Liver (tissue), 3 donors: ENCODE measurements at regions not wholly inside any gene's neighbourhood (a gene's known extent, or its start where the extent isn't known, plus 50 kb on each side); places are given as distances from the start of the nearest gene placed in this dataset.

ENCODE experiments used
- EGR1 ChIP-seq, 2 donors: IDR thresholded peaks; 2 replicates each; pipeline ENCODE4 v1.6.1; 2016 to 2018; ENCODE audit warnings: antibody characterized with exemption in 2 of 2, low read depth in 2 of 2
- FOXA2 ChIP-seq: IDR thresholded peaks from 2 replicates; pipeline ENCODE4 v1.6.1; 2016; ENCODE audit warnings: antibody characterized with exemption
- GABPA ChIP-seq, 2 donors: IDR thresholded peaks in 1 of 2; conservative IDR thresholded peaks in 1 of 2; 2 replicates each; pipeline ENCODE4 v1.6.1; 2016; ENCODE audit warnings: antibody characterized with exemption in 2 of 2, mild to moderate bottlenecking in 1 of 2, moderate library complexity in 1 of 2
- JUND ChIP-seq, 2 donors: IDR thresholded peaks; 2 replicates each; pipeline ENCODE4 v1.6.1; 2016; ENCODE audit warnings: antibody characterized with exemption in 2 of 2
- NR2F2 ChIP-seq: IDR thresholded peaks from 2 replicates; pipeline ENCODE4 v1.6.1; 2016; ENCODE audit warnings: antibody characterized with exemption
- RAD21 ChIP-seq, 2 donors: IDR thresholded peaks; 2 replicates each; pipeline ENCODE4 v1.6.1; 2016; ENCODE audit warnings: antibody characterized with exemption in 2 of 2, mild to moderate bottlenecking in 2 of 2
- RXRA ChIP-seq, 2 donors: IDR thresholded peaks; 2 replicates each; pipeline ENCODE4 v1.6.1; 2017 to 2018; ENCODE audit warnings: antibody characterized with exemption in 2 of 2, mild to moderate bottlenecking in 1 of 2
- SP1 ChIP-seq: IDR thresholded peaks from 2 replicates; pipeline ENCODE4 v1.6.1; 2018; ENCODE audit warnings: antibody characterized with exemption, mild to moderate bottlenecking
- TAF1 ChIP-seq: conservative IDR thresholded peaks from 2 replicates; pipeline ENCODE4 v1.6.1; 2016; ENCODE audit warnings: antibody characterized with exemption, mild to moderate bottlenecking
- YY1 ChIP-seq: IDR thresholded peaks from 2 replicates; pipeline ENCODE4 v1.6.1; 2016; ENCODE audit warnings: antibody characterized with exemption, mild to moderate bottlenecking
- TF ChIP-seq, protein P1 (sequence below): fragments of 150-350 bp; IDR thresholded peaks from 2 replicates; pipeline ENCODE4 v1.5.1; 2017; ENCODE audit warnings: improper control_type of control experiment, low read depth, low read length; ENCODE audit not compliant: missing input control
- TF ChIP-seq, protein P2 (sequence below): IDR thresholded peaks from 2 replicates; pipeline ENCODE4 v1.6.1; 2016; ENCODE audit warnings: antibody characterized with exemption
- TF ChIP-seq, protein P3 (sequence below): IDR thresholded peaks from 2 replicates; pipeline ENCODE4 v1.6.1; 2016; ENCODE audit warnings: antibody characterized with exemption
- donor health status: healthy.
- donor health status: healthy.

DNA sequence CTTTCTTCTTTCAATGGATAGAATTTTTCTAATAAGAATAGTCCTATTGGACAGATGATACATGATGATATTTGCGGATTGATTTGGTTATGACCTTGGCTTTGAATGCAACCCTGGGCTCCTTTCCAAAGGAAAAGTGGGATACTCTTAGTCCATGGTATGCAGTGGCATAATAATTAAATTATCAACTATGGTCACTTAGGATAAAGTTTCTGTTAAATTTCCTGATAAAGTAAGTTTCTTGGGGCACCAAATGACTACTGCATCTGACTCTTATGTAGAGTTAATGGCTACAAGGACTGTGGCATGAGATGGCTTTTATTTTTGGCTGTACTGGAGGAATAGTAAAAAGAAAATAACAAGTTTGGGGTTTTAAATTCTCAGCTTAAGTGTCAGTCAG, 126.7 kb downstream of the QPCT start:
- TF ChIP-seq, protein P1, sequence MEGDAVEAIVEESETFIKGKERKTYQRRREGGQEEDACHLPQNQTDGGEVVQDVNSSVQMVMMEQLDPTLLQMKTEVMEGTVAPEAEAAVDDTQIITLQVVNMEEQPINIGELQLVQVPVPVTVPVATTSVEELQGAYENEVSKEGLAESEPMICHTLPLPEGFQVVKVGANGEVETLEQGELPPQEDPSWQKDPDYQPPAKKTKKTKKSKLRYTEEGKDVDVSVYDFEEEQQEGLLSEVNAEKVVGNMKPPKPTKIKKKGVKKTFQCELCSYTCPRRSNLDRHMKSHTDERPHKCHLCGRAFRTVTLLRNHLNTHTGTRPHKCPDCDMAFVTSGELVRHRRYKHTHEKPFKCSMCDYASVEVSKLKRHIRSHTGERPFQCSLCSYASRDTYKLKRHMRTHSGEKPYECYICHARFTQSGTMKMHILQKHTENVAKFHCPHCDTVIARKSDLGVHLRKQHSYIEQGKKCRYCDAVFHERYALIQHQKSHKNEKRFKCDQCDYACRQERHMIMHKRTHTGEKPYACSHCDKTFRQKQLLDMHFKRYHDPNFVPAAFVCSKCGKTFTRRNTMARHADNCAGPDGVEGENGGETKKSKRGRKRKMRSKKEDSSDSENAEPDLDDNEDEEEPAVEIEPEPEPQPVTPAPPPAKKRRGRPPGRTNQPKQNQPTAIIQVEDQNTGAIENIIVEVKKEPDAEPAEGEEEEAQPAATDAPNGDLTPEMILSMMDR, result no peak
- TF ChIP-seq JUND (IDR thresholded peaks at IDR 0.05), result no peak
- TF ChIP-seq SP1, result no peak
- no peak for TF ChIP-seq GABPA (IDR thresholded peaks at IDR 0.05 in 1 of 2, conservative IDR thresholded peaks at IDR 0.05 in 1 of 2)
- no peak for TF ChIP-seq NR2F2
- no peak for TF ChIP-seq RAD21 (IDR thresholded peaks at IDR 0.05)
- TF ChIP-seq, protein P2, sequence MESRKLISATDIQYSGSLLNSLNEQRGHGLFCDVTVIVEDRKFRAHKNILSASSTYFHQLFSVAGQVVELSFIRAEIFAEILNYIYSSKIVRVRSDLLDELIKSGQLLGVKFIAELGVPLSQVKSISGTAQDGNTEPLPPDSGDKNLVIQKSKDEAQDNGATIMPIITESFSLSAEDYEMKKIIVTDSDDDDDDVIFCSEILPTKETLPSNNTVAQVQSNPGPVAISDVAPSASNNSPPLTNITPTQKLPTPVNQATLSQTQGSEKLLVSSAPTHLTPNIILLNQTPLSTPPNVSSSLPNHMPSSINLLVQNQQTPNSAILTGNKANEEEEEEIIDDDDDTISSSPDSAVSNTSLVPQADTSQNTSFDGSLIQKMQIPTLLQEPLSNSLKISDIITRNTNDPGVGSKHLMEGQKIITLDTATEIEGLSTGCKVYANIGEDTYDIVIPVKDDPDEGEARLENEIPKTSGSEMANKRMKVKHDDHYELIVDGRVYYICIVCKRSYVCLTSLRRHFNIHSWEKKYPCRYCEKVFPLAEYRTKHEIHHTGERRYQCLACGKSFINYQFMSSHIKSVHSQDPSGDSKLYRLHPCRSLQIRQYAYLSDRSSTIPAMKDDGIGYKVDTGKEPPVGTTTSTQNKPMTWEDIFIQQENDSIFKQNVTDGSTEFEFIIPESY, result no peak
- TF ChIP-seq RXRA (IDR thresholded peaks at IDR 0.05), result no peak
- no peak for TF ChIP-seq TAF1
- TF ChIP-seq EGR1 (IDR thresholded peaks at IDR 0.05; ENCODE audit: low read depth in 2 of 2), result no peak
- no peak for TF ChIP-seq YY1
- TF ChIP-seq FOXA2, result no peak
- TF ChIP-seq, protein P3, sequence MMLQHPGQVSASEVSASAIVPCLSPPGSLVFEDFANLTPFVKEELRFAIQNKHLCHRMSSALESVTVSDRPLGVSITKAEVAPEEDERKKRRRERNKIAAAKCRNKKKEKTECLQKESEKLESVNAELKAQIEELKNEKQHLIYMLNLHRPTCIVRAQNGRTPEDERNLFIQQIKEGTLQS, result no peak
